Stimulated activated CD8-positive, alpha-beta memory T cell treated with anti-CD3 and anti-CD28 coated beads, Interleukin-12 subunit alpha, Interleukin-12 subunit beta, amount 100 ng/mL, for 4 hours (primary cell): ENCODE measurements at regions not wholly inside any gene's neighbourhood (a gene's known extent, or its start where the extent isn't known, plus 50 kb on each side); places are given as distances from the start of the nearest gene placed in this dataset.
"Not testable (repeated sequence)": the region's sequence is repeated elsewhere in the genome, so short reads cannot be mapped to it uniquely, and the experiment has no call there.

Experiments used
- DNase-seq: peaks from one replicate; pipeline ENCODE4 v3.0.0-alpha.2; 2020; ENCODE audit warnings: low read depth

- no peak for DNase-seq
These were observed 136.9 kb upstream of the CDK6 start for GRCh38 chr7:92973293-92973731.

- DNase-seq = no peak
These were observed 136.1 kb upstream of the CDK6 start for GRCh38 chr7:92972441-92972840.

- no peak for DNase-seq
These were observed 132.7 kb upstream of the CDK6 start for GRCh38 chr7:92969061-92969460.

DNA sequence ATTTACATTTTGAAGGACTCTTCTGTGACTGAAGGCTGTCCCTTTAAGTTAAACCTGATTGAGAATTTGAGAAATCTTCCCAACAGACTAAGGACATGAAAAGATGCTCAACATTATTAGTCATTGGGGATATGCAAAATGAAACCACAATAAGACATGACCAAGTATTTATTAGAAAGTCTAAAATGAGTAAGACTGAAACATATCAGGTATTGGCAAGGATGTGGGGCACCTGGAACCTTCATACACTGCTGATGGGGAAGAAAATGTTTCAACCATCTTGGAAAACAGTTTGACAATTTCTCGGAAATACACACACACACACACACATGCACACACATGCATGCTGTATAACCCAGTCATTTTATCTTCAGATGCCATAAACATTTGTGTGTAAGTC, 132.1 kb upstream of the CDK6 start:
- DNase-seq = no peak

DNA sequence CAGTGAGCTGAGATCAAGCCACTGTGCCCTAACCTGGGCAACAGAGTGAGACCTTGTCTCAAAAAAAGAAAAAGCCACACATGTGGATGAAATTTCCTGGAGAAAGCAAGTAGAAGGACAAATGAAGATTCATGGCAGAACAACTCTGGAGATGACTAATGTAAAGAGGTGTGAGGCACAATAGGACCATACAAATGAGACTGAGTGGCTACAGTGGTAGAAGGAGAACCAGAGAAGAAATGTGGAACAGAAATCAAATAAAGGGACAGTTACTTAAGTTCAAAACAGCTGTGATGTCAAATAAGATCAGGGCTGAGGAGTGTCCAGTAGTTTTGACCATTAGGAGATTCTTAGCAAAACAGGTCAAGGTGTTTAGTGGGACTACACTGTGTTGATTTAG, 130.9 kb upstream of the CDK6 start:
- DNase-seq = no peak

GRCh38 chr7:92964141-92964540, 127.8 kb upstream of the CDK6 start:
- DNase-seq = no peak

DNA sequence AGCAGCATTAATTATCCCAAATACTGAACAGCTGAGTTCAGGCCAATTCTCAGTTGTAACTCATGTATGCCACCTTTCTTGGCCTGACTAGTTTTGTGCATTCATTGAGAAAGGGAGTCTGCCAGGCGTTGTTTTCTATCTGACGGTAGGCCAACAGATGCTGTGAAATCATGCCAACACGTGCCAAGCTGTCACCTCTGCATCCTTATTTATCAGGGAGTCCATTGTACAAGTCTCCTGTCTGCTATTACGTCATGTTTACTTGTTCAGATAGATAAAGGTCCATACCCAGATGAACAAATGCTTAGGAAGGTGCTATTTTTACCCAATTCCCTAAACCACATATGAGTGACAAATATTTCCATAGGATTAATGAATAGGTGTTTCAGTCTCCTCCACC, 127.2 kb upstream of the CDK6 start:
- no peak for DNase-seq

- DNase-seq = no peak
These were observed 125.6 kb upstream of the CDK6 start for GRCh38 chr7:92961961-92962360.

DNA sequence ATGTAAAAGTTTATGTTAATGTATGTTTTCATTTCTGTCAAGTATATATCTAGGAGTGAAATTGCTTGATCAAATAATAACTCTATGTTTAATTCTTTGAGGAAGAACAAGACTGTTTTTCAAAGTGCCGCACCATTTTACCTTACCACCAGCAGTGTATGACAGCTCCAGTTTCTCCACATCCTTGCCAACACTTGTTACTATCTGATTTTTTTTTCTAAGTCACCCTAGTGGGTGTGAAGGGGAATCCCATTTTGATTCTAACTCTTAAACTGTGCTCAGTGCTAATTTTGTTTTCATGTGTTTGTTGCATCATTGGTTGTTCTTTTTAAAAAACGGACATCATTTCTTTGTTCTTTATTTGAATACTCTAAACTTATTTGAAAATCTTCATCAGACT, 120.2 kb upstream of the CDK6 start:
- DNase-seq = no peak

GRCh38 chr7:92955081-92955480, 118.7 kb upstream of the CDK6 start:
- DNase-seq = no peak

DNA sequence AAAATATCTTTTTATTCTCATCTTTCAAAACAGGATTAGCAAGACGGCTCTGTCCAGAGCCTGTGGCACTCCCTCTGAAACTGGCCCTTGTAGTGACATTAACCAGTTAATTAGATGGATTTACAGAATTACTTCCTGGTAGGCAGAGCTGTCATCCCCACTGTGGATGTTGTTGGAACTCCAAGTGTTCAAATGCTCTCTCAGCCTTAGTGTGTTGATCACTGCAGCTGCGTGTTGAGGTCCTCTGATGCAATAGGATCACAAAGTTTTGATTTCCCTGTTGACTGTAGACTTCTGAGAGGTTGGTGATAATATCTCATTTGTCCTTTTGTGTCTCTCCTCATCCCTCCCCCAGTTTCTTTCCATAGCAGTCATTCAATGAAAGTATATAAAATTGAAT, 117.3 kb upstream of the CDK6 start:
- no peak for DNase-seq

- DNase-seq = no peak
These were observed 113.4 kb upstream of the CDK6 start for GRCh38 chr7:92949748-92950147.

DNA sequence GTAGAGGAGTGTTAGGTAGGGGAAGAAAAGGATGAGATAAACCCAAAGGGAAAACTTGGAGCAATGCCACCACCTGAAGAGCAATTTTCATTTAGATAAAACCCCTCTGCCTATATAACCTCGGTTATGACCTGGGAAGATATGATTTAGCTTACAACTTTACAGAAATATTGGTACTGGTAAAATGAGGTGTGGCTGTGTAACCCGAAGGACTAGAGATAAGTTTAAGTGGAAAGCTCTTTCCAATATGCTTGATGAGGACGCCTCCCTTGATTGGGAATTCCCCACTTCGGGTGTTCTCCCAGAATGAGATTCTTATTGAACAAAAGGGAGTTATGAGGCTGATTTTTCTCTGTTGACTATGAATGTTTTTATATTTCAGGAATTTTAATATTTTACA, 109.5 kb upstream of the CDK6 start:
- DNase-seq = no peak

- no peak for DNase-seq
These were observed 108.3 kb upstream of the CDK6 start for GRCh38 chr7:92944633-92945032.

GRCh38 chr7:92942706-92943105, 106.3 kb upstream of the CDK6 start:
- DNase-seq = not testable (repeated sequence)

DNA sequence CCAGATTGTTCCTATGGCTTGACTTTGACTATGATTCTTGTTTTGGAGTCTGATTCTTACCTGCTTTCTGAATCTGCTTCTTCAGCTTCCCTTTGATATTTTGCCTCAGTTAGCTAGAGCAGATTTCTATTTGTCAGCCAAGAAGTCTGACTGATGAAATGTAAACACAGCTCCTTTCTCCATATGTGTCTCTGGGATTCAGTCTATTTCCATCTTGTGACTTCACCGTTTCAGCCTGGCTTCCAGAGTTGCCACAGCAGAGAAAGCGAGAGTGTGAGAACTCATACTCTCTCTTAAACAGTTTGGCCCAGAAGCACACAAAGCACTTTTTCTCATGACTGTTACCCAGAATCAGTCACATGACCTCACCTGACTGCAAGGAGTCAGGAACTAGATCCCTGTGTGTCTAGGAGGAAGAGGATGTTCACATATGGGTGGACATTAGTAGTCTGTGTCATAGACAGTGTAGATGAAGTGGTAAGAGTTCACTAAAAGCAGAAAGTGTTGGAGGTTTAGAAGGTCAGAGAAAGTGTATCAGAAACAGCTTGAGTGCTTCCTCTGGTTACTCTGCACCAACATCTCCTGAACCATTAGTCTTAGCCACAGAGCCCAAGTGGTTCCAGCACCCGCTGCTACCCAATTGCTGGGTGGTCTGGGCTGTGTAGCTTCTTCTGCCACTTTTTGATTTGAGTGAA, 103.4 kb upstream of the CDK6 start:
- no peak for DNase-seq

DNA sequence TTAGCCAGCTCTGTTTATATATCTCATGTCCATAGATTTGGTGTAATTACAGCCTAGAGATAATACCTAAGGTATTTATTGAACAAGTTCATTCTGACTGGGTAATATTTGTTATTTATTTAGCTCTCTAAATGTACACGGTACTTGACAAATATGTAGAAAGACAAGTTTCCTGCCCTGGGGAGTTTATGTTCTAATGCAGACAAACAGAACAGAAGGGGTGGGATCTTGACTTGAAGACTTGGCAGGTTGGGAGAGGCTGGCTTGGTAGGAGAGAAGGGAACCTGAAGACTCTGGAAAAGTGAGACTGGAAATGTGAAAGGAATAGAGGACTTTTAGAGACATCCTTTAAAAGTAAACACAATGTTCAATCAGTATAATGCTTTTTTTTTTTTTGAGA, 97.7 kb upstream of the CDK6 start:
- no peak for DNase-seq

DNA sequence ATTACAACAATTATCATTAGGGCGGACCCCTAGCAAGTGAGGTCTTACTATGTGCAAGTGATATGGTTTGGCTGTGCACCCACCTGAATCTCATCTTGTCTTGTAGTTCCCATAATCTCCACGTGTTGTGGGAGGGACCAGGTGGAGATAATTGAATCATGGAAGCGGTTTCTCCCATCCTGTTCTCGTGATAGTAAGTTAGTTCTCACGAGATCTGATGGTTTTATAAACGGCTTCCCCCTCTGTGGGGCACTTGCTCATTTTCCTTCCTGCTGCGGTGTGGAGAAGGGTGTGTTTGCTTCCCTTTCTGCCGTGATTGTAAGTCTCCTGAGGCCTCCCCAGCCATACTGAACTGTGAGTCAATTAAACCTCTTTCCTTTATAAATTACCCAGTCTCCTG, 96.1 kb upstream of the CDK6 start:
- DNase-seq = no peak

GRCh38 chr7:92930404-92930803, 94.0 kb upstream of the CDK6 start:
- DNase-seq = no peak

DNA sequence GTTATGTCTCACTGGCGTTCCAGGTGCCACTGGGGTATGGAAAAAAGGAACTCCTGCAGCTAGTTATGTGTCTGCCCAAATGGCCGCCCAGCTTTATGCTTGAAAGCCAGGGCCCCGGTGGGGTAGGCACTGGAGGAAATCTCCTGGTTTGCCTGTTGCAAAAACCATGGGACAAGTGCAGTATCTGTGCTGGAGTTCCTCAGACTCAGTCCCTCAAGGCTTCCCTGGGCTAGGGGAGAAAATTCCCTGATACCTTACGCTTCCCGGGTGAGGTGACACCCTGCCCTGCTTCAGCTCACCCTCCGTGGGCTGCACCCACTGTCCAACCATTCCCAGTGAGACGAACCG, 90.3 kb upstream of the CDK6 start:
- DNase-seq = no peak

GRCh38 chr7:92925876-92926696, 89.7 kb upstream of the CDK6 start:
- no peak for DNase-seq

- DNase-seq = no peak
These were observed 88.4 kb upstream of the CDK6 start for GRCh38 chr7:92924800-92925199.

- DNase-seq = no peak
These were observed 80.9 kb upstream of the CDK6 start for GRCh38 chr7:92917230-92917629.

DNA sequence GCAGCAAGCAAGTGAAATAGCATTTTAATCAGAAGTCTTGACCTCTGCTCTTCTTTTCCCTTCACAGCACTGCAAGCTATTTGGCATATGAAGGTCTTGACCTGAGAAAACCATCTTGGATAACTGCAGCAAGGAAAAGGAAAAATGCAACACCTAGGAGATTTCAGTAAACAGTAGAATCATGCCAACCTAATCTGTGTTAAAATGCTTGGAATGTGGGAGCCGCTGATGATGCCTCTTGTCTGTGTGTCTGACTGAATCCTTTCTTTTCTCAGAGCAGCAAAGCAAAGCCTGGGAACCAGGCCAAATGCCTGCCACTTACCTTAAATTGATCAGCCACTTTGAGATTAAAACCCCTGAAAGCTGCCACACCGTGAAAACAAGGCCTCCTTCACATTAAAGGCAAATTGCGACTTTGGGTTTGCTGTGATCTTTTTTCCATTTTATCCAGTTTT, 80.4 kb upstream of the CDK6 start:
- no peak for DNase-seq
